NCI-H1417 treated with DMSO at 0.1 percent for 48 hours (cell line): ENCODE measurements at regions not wholly inside any gene's neighbourhood (a gene's known extent, or its start where the extent isn't known, plus 50 kb on each side); places are given as distances from the start of the nearest gene placed in this dataset.

ENCODE experiments used
- DNase-seq: peaks from one replicate; lab custom pipeline; 2025; lab: John Stamatoyannopoulos, UW

DNA sequence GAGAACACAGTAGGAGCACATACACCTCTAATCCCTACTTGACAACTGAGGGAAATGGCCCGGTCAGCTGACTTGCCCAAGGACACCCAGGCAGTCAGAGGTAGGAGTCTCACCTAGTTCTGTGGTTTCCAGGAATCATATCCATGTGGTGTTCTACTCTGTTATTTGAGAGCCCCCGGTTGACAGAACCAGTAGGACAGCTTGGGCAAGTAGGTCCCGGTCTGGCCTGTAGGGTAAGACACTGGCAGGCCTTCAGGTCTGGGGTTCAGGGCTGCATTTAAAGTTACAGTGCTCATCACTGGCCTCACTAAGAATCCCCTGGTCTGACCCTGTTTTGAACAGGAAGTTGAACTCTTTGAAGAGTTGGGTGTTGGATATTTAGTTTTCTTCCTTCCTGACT lies 476.1 kb downstream of the SHQ1 start:
- no peak for DNase-seq

DNA sequence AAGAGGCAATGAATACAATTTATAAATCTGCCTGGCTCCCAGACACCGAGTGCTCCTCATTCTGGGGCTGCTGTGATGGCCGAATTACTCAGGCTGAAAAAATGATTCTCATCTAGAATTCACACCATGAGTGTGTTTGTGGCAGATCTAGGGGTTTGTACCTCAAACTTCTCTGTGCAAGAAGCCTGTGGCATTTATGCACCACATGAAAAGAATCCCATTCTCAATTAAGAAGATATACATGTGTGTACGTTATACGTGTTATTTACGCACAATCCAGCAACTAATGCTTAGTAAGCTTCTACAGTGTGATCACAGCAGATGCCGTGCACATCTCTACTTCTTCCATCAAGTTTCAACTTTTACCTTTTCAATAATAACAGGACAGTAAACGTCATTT lies 476.8 kb downstream of the SHQ1 start:
- no peak for DNase-seq

DNA sequence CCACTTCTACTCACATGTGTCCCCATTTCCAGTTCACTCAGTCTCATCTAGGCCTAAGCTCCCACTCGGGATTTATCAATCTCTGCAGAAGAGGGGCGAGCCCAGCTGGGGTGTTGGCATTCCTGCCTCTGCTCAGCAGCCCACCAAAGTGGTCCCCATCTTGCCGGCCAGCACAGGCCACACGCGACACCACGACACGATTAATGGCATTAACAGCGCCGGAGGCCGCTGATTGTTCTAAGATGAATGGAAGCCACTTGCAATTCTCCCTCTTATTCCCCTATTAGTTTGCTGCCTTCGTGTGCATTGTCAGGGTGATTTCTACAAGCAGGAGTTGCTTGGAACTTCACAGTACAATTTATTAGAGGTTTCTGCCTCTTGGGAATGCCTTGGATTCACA lies 477.3 kb downstream of the SHQ1 start:
- no peak for DNase-seq

DNA sequence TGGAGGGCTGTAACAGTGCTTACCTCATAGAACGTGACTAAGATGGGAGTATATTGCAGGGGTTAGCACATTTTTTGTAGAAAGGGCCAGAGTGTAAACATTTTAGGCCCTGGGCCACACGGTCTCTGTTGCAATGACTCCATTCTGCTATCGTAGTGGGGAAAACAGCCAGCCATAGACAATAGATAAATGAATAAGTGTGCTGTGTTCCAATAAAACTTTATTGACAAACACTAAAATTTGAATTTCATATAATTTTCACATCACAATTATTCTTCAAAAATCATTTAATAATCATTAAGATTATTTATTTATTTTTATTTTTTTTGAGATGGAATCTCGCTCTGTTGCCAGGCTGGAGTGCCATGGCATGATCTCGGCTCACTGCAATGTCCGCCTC lies 478.6 kb downstream of the SHQ1 start:
- DNase-seq = no peak

DNA sequence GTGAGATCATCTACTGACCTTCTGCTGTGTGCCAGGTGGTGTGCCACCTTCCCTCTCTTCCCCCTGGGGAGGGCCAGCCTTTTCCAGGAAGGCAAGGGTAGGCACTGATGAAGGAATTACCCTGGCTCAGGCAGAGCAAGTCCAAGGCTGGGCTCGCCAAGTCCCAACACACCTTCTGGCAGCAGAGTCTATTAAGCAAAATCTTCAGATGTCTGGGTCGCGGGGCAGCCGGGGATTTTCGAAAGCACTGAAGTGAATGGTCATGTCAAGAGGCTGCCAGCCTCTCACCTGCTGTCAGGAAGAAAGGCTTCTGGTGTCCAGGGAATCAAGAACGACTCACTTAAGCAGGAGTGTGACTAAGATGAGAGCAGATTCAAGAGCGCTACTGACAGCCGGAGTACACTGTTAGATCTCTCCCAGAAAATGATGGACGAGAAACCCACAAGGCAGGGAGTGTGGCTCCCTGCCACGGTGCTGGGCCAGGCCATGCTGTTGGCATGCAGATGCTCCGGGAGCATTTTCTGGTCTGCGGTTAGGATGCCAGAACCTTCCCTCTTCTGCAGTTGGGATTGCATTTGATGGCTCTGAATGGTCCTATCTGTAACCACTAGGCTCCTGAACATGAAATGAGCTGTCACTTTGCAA lies 479.8 kb downstream of the SHQ1 start:
- DNase-seq = no peak

DNA sequence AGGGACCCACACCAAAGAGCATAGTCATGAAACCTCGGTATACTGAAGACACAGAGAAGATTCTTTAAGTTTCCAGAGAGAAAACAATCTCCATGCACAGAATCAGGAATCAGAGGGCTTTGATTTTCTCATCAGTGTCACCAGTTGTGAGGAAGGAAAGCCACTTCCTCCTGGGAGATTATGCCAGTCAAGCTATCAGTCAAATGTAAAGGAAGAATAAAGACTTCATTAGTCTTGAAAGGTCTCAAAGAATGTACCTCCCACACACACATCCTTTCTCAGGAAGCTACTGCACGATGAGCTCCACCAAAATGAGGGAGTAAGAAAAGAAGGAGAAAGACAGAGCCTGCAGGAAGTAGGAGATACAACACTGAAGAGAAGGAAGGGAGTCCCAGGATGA lies 486.3 kb downstream of the SHQ1 start:
- DNase-seq = no peak

DNA sequence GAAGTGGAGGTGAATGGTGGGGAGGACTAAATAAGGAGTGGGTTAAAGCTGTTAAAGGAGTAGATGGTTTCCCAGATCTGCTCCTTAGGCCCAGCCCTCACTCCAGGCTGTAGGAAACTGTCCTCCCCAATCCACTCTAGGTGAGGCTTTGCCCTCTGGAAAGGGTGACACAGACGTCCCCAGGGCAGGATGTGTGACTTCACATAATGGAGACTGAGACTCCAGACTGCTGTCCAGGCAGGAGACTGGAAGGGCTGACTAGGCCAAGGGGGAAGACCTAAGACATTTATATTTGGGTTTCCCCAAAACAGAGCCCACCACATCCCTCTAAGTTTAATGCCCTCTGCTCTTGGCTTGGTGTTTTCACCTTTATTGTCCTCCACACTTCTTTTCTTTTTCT lies 488.5 kb downstream of the SHQ1 start:
- DNase-seq = no peak

DNA sequence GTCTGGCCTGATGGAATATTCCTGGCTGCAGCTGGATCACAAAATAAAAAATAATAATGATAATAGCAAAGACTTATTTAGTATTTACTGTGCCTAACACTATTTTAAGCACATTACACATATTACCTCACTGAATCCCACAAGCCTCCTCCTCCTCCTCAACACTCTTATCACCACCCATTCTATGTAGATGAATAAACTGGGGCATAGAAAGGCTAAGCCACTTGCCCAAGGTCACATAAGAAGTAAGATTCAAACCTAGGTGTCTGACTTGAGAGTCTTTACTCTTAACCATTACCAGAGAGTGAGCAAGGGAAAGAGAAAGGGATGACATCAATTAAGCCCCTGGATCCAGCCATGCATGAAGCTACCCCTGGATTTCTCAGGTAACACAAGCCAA lies 493.1 kb downstream of the SHQ1 start:
- DNase-seq = no peak

DNA sequence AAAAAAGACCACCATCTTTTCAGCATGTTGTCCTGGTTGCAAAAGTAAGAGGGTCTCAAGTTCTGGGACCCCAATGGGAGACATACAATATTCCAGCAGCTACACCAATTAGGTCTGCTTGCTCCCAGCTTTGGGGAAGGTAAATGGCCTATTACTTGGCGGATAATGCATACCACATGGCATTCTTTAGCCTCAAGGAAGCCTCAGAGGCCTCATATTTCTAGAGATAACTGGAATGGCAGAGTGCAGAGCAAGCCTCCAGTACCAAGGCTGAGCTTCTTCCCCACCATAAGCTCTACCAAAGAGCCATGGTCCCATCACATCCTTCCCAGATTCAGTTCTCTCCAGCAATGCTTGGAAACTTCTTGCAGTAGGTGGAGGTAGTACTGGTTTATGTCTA lies 493.8 kb downstream of the SHQ1 start:
- DNase-seq = no peak

DNA sequence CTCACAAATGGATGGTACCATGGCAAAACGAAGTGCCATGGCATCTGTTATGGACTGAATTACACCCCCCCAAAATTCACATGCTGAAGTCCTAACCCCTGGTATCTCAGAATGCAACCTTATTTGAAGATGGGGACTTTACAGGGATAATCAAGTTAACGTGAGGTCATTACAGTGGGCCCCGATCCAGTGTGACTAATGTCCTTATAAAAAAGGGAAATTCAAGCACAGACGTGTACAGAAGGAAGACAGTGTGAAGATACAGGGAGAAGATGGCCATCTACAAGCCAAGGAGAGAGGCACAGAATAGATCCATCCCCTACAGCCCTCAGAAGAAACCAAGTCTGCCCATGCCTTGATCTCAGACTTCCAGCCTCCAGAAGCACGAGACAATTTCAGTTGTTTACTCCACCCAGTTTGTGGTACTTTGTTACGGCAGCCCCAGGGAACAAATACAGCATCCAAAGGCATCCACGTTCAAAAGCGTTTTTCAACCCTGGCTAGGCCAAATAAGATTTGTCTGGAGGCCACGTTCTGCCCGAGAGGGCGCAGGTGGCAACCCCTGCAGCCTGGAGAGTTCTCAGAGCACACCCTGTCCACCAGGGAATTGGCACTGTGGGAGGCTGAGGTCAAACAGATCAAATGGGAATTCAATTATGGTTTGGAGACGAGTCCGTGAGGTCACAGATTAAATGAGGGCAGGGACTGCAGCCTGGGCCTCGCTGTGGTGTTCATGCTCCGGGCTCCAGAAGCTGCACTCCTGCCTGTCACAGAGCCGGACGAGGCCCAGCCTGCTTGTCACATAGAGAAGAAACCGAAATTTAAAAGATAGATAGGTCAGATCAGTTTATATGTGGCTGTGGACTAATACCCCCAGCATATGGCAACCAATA lies 494.8 kb downstream of the SHQ1 start:
- DNase-seq = no peak

DNA sequence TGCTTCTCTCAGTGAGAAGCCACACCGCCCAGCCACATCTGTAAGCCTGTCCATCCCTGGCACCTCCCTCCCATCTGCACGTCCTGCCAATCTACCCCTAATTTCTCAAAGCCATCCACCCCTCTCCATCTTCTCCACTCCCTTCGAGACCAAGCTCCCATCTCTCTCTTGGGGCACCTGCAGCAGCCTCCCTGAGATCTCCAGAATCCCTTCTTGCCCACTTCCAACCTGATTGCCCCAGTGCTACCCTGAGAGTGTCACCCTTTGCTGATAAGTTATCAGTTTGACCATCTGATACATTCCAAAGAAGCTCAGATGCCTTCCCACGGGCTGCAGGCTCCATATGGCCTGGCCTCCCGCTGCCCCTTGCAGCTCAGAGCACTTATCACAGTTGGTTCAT lies 496.1 kb downstream of the SHQ1 start:
- DNase-seq = no peak

DNA sequence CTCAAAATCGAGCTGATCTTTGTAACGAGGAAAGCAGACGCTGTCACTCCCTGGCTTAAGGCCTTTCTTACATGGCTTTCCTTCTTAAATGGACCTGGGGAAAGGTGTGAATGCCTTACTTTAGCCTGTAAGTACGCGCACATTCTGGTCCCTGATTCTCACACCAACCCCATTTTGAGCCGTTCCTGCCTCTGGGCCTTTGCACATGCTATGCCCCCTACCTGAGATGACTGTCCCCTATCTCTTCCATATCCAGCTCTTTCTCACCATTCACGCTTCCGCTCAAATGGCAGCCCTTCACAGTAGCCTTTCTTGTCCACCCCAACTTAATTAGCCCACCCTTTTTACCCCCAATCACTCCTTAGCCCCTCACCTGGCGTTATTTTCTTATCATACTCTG lies 496.7 kb downstream of the SHQ1 start:
- no peak for DNase-seq

DNA sequence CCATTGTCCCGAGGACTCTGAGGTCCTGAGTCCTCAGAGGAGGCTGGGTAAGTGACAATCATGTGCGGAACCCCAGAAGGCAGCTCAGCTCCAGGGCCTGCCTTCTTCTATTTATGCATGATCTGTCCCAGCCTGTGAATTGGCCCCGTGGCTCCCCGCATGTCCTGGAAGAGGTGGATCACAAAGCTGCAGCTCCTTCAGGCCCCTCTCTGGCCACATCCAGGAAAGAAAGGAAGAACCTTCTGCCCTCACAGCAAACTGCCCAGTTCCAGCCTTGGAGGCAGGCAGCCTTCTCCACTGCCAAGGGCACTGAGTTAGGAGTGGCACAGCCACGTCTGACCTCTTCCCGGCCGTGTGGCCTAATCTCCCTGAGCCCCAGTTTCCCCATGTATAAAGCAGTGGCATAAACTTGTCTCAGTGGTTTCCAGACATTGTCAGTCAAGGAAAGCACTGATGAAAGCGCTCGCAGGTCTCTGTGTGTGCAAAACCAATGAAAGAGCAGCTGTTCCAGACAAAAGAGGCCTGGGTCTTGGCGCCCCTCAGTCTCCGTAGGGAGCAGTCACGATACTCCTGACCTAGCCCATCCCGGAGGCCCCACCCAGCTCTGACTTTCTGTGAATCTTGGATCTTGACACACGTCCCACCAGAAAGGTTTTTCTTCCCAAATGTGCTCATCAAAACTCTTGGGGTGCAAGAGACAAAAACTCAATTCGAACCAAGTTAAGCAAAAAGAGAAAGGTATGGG lies 497.3 kb downstream of the SHQ1 start:
- DNase-seq = no peak

DNA sequence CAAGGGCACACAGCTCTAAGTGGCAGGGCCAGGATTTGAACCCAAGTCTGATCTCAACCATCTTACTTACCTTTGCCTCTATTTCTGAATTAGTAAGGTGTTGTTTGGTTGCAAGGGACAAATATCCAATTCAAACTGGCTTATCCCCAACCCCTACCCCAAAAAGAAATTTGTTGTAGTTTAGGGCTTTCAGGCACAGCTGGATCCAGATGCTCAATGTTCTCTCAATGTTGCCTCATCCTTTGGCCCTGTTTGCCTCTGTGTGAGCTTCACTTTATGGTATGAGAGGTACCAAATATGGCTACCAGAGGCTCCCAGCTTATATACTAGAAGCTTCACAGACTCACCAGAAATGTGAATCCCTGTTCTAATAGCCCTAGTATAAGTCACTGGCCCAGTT lies 499.9 kb downstream of the SHQ1 start:
- no peak for DNase-seq

DNA sequence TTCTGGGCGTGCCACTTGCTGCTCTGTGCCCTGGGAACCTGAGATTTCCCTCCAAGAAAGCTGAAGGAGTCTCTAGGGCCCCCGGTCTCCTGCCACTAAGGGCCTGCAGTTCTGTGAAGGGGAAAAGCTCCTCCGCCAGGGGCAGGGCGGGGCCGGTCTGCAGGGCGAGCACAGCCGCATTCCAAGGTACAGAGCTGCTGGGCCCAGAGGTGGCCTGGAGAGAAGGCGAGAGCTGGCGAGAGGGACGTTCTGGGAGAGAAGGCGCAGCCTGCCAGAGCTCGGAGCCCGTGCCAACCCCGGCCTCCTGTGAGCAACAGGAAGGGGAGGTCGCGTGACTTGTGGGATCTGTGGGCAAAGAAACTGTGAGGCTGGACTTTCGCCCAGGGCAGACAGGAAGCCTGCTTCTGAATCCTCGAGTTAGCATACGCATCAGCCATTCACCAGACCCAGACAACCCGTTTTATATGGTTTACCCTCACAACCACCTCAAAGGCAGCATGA lies 500.4 kb downstream of the SHQ1 start:
- no peak for DNase-seq

DNA sequence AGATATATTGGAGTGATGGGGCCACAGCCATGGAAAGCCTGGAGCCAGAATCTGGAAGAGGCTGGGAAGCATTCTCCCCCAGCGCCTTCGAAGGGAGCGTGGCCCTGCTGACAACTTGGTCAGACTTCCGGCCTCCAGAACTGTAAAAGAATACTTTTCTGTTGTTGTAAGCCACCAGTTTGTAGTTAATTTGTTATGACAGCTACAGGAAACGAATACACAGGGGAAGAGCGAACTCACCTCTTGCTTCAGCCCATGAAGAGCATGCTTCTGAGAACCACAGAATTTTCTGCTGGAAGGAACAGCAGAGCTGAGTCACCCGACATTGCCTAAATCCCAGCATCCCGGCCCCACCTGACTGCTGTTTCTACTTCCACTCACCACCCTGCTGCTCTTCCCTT lies 501.7 kb downstream of the SHQ1 start:
- DNase-seq = no peak

DNA sequence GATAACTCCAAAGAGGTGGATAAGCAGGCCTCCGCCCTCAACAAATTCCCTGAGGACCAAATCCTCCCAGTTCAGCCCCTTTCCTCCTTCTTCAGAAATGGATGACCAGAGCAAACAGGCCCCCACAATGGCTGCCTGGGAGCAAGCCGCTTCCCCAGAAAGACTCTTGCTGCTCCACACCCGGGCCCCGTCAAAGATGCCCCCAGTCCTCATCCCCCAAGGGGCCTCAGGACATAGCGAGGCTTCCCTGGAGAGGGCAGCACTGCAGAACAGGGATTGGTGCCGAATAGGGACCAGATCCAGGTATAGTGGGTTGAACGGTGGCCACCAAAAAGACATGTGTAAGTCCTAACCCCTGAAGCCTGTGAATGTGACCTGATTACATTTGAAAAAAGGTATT lies 502.3 kb downstream of the SHQ1 start:
- DNase-seq = no peak

DNA sequence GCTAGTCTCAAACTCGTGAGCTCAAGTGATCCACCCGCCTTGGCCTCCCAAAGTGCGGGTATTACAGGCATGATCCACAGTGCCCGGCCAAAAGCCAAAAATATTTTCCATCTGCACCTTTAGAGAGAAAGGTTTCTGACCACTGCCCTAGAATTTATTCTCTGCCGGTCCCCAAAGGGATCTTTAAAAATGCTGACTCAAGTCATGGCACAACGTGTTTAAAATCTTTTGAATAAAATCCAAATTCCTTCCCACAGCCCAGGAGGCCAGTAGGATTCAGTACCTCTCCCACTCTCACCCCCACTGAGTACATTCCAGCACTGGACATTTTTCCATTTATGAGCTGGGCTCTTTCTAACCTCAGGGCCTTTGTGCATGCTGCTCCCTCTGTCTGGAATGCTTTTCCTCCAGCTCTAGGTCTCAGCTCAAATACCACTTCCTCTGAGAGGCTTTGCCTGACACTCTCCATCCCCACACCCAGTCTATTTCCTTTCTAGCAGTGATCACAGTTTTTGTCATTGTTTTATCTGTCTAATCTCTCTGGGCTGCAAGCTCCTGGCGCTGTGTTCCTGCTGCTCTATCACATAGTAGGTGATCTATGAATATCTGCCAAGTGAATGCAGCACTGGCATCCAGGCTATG lies 502.9 kb downstream of the SHQ1 start:
- DNase-seq = no peak

DNA sequence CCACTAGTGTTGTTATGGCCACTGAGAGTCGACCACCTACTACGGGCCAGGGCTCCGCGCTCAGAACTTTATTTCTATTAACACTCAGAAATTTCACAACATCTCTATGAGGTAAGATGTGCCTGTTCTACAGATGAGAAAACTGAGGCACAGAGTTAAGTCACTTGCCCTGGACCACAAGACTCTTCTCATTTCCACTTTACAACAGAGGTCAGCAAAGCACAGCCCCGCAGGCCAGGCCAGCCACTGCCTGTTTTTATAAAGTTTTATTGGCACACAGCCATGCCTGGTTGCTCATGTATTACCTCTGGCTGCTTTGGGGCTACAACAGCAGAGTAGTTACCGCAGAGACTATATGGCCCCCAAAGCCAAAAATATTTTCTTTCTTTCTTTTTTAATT lies 503.6 kb downstream of the SHQ1 start:
- DNase-seq = no peak

DNA sequence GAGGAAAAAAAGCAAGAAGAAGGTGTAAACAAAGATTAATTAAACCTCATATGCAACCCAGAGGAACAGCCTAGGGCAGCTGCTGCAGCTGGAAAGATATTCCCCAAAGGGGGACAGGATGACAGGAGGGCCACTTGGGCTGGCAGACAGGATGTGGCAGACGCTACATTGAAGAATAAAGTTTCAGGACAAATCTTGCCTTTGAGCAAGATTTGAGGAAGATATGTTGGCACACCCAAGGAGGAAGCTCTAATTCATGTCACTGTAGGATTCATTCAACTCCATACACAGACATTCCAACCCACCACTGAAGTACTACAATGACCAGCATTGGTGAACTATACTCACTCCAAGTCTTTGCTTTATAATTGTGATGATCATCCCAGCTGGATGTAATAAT lies 504.0 kb downstream of the SHQ1 start:
- DNase-seq = no peak

DNA sequence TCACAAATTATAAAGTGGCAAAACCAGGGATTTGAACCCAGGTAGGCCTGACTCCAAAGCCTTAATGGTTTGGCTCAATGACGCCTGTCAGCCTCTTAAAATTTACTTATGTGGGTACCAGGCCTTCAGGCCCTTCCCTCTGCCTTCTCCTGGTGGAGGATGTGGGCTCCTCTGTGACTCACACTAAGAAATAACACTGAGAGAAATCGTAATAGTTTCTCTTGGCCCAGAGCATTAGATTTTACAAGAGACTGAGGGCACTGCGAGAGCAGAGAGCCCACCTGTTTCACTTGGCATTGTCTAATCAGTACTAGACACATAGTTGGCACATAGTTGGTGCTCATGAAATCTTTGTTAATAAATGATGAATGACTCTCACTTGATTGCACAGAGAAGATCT lies 505.2 kb downstream of the SHQ1 start:
- no peak for DNase-seq

DNA sequence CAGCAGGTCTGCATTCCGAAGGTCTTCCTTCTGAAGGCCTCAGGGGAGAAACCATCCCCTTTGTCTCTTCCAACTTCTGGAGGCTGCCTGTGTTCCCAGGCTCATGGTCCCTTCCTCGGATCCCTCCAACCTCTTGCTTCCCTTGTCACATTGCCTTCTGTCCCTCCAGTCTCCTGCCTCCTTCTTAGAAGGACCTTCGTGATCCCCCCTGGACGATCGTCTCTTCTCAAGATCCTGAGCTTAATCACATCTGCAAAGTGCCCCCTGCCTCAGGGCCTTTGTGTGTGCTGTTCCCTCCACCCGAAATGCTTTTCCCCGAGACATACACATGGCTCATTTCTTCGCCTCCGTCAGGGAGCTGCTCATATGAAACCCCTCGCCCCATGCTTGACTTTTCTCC lies 505.8 kb downstream of the SHQ1 start:
- DNase-seq = no peak
